ENCODE measurements at regions not wholly inside any gene's neighbourhood (a gene's known extent, or its start where the extent isn't known, plus 50 kb on each side); places are given as distances from the start of the nearest gene placed in this dataset.

DNA sequence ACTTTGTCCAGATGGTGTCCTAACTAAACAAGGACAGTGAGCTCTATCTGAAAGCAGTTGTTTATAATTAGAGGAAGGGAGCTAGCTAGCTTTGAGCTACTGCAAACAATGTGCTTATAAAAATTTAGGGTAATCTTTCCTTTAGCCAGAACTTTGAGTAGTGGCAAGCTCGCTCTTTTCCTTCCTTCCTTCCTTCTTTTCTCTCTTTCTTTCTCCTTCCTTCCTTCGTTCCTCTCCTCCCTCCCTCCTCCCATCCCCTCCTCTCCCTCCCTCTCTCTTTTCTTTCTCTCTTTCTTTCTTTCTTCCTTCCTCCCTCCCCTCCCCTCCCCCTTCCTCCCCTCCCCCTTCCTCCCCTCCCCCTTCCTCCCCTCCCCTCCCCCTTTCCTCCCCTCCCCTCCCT, 520.1 kb downstream of the INHBA start:
- H3K27me3 Mint-ChIP-seq (ENCODE audit: low read depth) = no peaks in the 10 kb centered on the region
- no peaks in the 10 kb centered on the region for H3K4me1 Mint-ChIP-seq (ENCODE audit: low read depth)
- CTCF ChIA-PET = no interaction called here

DNA sequence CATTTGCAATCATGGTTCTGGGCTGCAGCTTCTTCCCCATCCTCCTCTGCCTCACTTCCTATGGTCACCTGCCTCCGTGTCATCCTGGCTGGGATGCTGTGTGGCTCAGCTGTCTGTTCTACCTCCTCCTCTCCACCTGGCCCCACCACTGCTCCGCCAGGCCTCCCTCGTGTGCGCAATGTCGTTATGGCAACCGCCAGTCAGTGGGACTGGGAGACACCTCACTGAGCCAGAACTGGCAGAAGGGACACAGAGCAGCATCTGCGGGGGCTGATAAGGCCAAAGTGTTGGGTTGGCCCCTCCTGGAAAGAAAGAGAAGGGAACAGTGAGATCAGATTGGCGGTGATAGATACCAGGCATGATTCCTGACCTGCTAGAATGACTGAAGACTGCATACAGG, 527.5 kb downstream of the INHBA start:
- ChIA-PET POLR2A (no interaction called here), CTCF (no interaction called here)
- Mint-ChIP-seq H3K9me3 (ENCODE audit: insufficient read depth) (no peaks in the 10 kb centered on the region), H3K27me3 (ENCODE audit: low read depth) (no peaks in the 10 kb centered on the region), H3K27ac (no peak overlapping the region), H3K4me3 (no peak overlapping the region), H3K4me1 (ENCODE audit: low read depth) (no peaks in the 10 kb centered on the region), H3K36me3 (ENCODE audit: low read depth) (no peaks in the 10 kb centered on the region)
- no peak for ATAC-seq
- no peak for DNase-seq

More for the DNA sequence above, 520.1 kb downstream of the INHBA start:
- POLR2A ChIA-PET = no interaction called here
- H3K9me3 Mint-ChIP-seq (ENCODE audit: insufficient read depth) = no peaks in the 10 kb centered on the region
- ATAC-seq = no peak
- no peak overlapping the region for H3K4me3 Mint-ChIP-seq
- H3K27ac Mint-ChIP-seq = no peak overlapping the region
- H3K36me3 Mint-ChIP-seq (ENCODE audit: low read depth) = no peaks in the 10 kb centered on the region
- no peak for DNase-seq

DNA sequence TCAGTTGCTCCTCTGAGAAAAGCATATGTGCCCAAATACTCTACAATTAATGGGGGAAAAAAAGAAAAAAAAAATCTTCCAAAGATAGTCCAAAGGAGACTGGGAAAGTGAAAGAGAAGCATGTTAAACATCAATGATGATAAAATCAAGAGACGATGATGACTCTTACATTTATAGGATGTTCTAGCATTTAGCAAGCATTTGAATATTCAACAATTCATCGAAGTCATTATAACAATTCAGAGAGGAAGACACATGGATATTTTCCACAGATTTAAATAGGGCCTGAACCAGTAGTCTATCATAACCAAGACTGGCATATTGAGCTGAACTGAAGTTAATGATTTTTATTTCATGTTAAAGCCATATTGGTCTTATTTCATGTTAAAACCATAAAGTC, 528.4 kb downstream of the INHBA start:
- Mint-ChIP-seq H3K27ac (no peak overlapping the region), H3K36me3 (ENCODE audit: low read depth) (no peaks in the 10 kb centered on the region), H3K9me3 (ENCODE audit: insufficient read depth) (no peaks in the 10 kb centered on the region), H3K4me1 (ENCODE audit: low read depth) (no peaks in the 10 kb centered on the region), H3K4me3 (no peak overlapping the region), H3K27me3 (ENCODE audit: low read depth) (no peaks in the 10 kb centered on the region)
- DNase-seq (no peak), ATAC-seq (no peak)
- POLR2A ChIA-PET = no interaction called here
- CTCF ChIA-PET = no interaction called here

DNA sequence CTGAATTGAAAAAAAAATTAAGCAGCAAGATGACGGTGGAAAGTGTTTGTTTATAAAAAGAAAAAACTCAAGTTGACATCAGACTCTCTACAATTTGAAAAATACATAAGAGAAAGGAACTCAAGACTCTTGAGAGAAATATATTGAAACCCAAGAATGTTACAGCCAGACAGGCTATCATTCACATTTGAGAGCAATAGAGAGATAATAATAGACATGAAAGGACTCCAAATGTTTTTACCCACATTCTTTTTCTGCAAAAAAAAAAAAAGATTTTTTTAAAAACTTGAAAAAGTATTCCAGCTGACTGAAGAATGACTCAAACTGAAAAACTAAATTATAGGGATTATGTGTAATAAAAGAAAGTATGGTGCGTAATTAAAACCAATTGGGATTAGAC, 532.4 kb downstream of the INHBA start:
- H3K9me3 Mint-ChIP-seq (ENCODE audit: insufficient read depth) = no peaks in the 10 kb centered on the region
- no peak overlapping the region for H3K4me3 Mint-ChIP-seq
- POLR2A ChIA-PET = no interaction called here
- CTCF ChIA-PET = no interaction called here
- ATAC-seq = no peak
- no peaks in the 10 kb centered on the region for H3K36me3 Mint-ChIP-seq (ENCODE audit: low read depth)
- no peak for DNase-seq
- H3K4me1 Mint-ChIP-seq (ENCODE audit: low read depth) = no peaks in the 10 kb centered on the region
- no peaks in the 10 kb centered on the region for H3K27me3 Mint-ChIP-seq (ENCODE audit: low read depth)
- no peak overlapping the region for H3K27ac Mint-ChIP-seq

DNA sequence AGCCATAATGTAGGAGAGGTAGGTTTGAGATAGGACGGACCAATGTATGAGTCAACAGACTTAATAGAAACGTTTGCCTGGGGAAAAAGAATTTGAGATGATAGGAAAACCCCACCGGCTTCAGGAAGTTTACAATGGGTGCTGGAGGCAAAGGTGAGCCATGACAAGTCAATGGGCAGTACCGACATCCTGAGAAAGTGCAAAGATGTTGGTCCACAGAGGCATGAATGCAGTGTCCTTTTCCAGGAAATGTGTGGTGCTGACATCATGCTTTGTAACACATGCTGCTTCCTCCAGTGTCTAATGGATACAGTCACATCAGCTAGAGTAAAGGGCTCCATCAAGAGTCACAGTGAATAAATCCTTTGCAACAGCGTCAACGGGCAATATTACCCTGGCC, 533.6 kb downstream of the INHBA start:
- ATAC-seq (no peak), DNase-seq (no peak)
- H3K4me1 Mint-ChIP-seq (ENCODE audit: low read depth) = no peaks in the 10 kb centered on the region
- H3K27me3 Mint-ChIP-seq (ENCODE audit: low read depth) = no peaks in the 10 kb centered on the region
- H3K4me3 Mint-ChIP-seq = no peak overlapping the region
- POLR2A ChIA-PET = no interaction called here
- no peak overlapping the region for H3K27ac Mint-ChIP-seq
- H3K9me3 Mint-ChIP-seq (ENCODE audit: insufficient read depth) = no peaks in the 10 kb centered on the region
- CTCF ChIA-PET = interaction anchor here (0.6 kb wide), 1 partner anchor 20 kb away, joined by 3 read pairs; no protein-coding TSS in a partner anchor
- H3K36me3 Mint-ChIP-seq (ENCODE audit: low read depth) = no peaks in the 10 kb centered on the region

DNA sequence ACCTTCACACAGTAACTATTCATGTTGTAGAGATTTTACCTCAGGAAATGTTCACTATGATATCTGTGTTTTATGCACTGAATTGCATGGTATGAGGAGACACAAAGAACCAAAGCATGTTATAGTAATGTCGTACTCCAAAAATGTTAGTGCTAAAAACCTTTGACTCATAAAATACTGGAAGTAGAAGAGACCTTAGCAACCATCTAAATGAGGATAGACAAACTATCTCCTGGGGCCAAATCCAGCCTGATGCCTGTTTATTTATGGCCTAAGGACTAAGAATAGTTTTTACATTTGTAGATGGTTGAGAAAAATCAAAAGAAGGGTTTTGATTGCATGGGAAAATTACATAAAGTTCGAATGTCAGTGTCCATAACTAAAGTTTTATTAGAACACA, 535.1 kb downstream of the INHBA start:
- POLR2A ChIA-PET = no interaction called here
- no peak for ATAC-seq
- no peaks in the 10 kb centered on the region for H3K4me1 Mint-ChIP-seq (ENCODE audit: low read depth)

DNA sequence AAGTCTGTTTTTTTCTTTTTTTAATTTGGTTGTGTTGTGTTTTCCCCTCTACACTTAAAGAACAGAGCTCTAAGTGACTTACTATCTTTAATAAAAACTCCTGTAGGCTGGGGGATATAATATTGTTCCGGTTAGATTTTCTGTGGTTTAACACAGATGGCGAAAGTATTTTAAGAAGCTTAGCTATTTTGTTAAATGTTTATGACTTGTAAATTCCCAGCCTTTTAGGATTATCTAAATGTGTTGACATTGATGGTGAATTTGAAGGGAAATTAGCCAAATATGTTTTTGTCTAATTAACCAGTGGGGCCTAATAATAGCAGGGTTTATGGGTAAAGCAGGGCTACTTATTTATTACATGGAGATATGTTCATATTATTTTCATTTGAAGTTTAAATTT, 538.5 kb downstream of the INHBA start:
- Mint-ChIP-seq H3K9me3 (ENCODE audit: insufficient read depth) (no peaks in the 10 kb centered on the region), H3K36me3 (ENCODE audit: low read depth) (no peaks in the 10 kb centered on the region), H3K4me1 (ENCODE audit: low read depth) (no peaks in the 10 kb centered on the region), H3K27ac (no peak overlapping the region), H3K27me3 (ENCODE audit: low read depth) (no peaks in the 10 kb centered on the region), H3K4me3 (no peak overlapping the region)
- CTCF ChIA-PET = no interaction called here
- POLR2A ChIA-PET = no interaction called here
- no peak for ATAC-seq
- no peak for DNase-seq

More for the DNA sequence above, 535.1 kb downstream of the INHBA start:
- no peaks in the 10 kb centered on the region for H3K36me3 Mint-ChIP-seq (ENCODE audit: low read depth)
- no peak overlapping the region for H3K27ac Mint-ChIP-seq
- DNase-seq = no peak
- no peaks in the 10 kb centered on the region for H3K9me3 Mint-ChIP-seq (ENCODE audit: insufficient read depth)
- CTCF ChIA-PET = no interaction called here
- no peak overlapping the region for H3K4me3 Mint-ChIP-seq
- H3K27me3 Mint-ChIP-seq (ENCODE audit: low read depth) = no peaks in the 10 kb centered on the region

DNA sequence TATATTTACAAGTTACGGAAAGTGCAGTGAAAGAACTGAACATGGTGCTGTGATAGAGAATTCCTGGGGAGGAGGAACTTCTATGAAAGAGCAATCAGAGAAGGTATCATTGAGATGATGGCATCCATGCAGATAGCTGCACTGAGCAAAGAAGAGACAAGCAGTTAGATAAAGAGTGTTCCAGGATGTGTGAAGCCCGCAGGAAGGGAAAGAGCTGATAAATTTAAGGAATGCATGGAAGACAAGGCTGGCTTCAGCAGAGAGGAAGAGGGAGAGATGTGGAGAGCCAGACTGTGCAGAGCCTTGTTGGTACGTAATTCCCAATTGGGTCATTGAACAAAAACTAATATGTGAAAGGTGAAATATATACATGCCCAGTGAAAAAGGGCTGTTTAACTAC, 538.9 kb downstream of the INHBA start:
- DNase-seq (no peak), ATAC-seq (no peak)
- Mint-ChIP-seq H3K4me1 (ENCODE audit: low read depth) (no peaks in the 10 kb centered on the region), H3K27me3 (ENCODE audit: low read depth) (no peaks in the 10 kb centered on the region), H3K9me3 (ENCODE audit: insufficient read depth) (no peaks in the 10 kb centered on the region), H3K4me3 (no peak overlapping the region), H3K27ac (no peak overlapping the region), H3K36me3 (ENCODE audit: low read depth) (no peaks in the 10 kb centered on the region)
- CTCF ChIA-PET = no interaction called here
- POLR2A ChIA-PET = no interaction called here

DNA sequence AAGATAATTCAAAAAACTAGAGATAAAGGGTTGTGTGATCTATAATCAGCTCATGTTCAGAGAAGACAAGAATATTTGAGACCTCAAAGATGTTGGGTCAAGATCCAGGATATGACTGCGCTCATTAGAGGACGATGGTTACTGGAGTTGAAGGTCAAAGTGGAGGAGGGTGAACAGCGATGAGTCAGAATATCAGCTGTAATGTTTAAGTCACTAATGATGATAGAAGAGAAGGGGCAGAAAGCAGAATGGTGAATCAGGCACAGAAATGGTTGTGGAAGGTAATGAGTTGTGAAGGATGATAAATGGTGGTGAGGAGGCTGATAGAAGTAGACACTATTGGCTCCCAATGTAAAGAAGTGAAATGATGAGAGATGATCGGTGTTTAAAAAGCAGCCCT, 540.3 kb downstream of the INHBA start:
- H3K4me3 Mint-ChIP-seq = no peak overlapping the region
- H3K27ac Mint-ChIP-seq = no peak overlapping the region
- ChIA-PET CTCF (no interaction called here), POLR2A (no interaction called here)
- H3K9me3 Mint-ChIP-seq (ENCODE audit: insufficient read depth) = no peaks in the 10 kb centered on the region
- no peaks in the 10 kb centered on the region for H3K4me1 Mint-ChIP-seq (ENCODE audit: low read depth)
- no peaks in the 10 kb centered on the region for H3K27me3 Mint-ChIP-seq (ENCODE audit: low read depth)
- no peaks in the 10 kb centered on the region for H3K36me3 Mint-ChIP-seq (ENCODE audit: low read depth)
- DNase-seq (no peak), ATAC-seq (no peak)

DNA sequence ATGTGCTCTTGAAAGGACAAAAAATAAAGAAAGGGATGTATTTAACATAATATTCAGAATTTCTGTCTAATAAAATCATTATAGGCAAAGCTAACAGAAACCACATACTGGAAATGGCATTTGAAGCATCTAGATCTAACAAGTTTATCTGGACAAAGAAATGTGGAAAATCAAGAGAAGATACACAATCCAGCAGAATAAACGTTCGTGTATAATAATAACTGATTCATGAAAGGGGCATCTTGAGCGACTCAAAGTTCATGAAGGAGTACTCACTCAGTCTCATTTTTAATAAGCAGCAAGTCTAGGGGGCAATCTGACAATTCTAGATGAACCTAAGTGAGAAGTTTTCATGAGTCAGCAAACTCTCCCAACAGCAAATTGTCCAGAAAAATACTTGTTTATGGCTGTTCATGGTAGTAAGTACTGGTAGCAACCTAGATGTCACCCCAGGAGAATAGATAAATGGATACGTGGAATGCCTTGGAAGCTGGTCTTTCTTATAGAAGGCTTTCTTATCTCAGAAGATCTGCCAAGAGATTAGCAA, 541.8 kb downstream of the INHBA start:
- H3K27me3 Mint-ChIP-seq (ENCODE audit: low read depth) = no peaks in the 10 kb centered on the region
- DNase-seq (no peak), ATAC-seq (no peak)
- H3K9me3 Mint-ChIP-seq (ENCODE audit: insufficient read depth) = no peaks in the 10 kb centered on the region
- ChIA-PET CTCF (no interaction called here), POLR2A (no interaction called here)
- H3K4me1 Mint-ChIP-seq (ENCODE audit: low read depth) = no peaks in the 10 kb centered on the region
- H3K4me3 Mint-ChIP-seq = no peak overlapping the region
- H3K36me3 Mint-ChIP-seq (ENCODE audit: low read depth) = no peaks in the 10 kb centered on the region
- H3K27ac Mint-ChIP-seq = no peak overlapping the region

DNA sequence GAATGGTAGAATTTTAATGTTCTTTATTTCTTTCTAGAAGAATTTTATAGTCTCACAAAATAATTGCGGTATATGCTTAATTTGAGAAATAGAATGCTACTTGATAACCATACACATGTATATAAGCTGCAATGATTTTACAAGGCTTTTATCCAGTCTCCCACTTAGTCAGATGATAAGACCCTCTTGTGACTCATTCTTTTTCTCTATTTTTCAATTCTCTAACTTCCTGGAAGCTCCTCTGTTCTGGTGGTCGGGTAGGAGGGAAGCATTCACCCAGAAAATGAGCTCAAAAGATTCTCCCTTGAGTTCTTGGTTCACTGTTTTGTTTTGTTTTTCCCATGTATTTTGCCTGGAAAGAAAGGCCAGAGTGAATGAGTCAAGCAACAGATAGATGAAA, 546.6 kb downstream of the INHBA start:
- H3K27me3 Mint-ChIP-seq (ENCODE audit: low read depth) = no peaks in the 10 kb centered on the region
- CTCF ChIA-PET = no interaction called here
- H3K9me3 Mint-ChIP-seq (ENCODE audit: insufficient read depth) = no peaks in the 10 kb centered on the region
- H3K4me3 Mint-ChIP-seq = no peak overlapping the region
- H3K4me1 Mint-ChIP-seq (ENCODE audit: low read depth) = no peaks in the 10 kb centered on the region
- ATAC-seq (no peak), DNase-seq (no peak)
- H3K36me3 Mint-ChIP-seq (ENCODE audit: low read depth) = no peaks in the 10 kb centered on the region
- POLR2A ChIA-PET = no interaction called here
- H3K27ac Mint-ChIP-seq = no peak overlapping the region

DNA sequence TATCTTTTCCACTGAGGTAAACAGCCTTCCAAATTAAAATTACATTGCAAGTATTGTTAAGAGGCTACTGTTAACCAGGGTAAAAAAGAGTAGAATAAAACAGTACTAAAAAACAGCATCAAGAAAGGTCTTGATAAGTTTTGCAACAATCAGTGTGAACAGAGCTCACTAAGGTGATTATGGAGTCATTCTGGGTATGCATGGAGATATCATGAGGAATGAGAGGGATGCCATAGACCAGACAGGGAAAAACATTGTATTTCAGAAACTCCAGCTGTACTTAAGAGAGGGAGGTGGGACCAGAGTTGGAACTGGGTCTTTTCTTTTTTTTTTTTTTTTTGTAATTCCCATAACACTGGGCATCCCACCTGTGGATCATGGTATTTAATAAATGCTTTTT, 549.6 kb downstream of the INHBA start:
- no peak overlapping the region for H3K27ac Mint-ChIP-seq
- ChIA-PET POLR2A (no interaction called here), CTCF (no interaction called here)
- DNase-seq = no peak
- no peaks in the 10 kb centered on the region for H3K9me3 Mint-ChIP-seq (ENCODE audit: insufficient read depth)
- ATAC-seq = no peak
- no peaks in the 10 kb centered on the region for H3K4me1 Mint-ChIP-seq (ENCODE audit: low read depth)
- H3K36me3 Mint-ChIP-seq (ENCODE audit: low read depth) = no peaks in the 10 kb centered on the region
- no peaks in the 10 kb centered on the region for H3K27me3 Mint-ChIP-seq (ENCODE audit: low read depth)
- H3K4me3 Mint-ChIP-seq = no peak overlapping the region

DNA sequence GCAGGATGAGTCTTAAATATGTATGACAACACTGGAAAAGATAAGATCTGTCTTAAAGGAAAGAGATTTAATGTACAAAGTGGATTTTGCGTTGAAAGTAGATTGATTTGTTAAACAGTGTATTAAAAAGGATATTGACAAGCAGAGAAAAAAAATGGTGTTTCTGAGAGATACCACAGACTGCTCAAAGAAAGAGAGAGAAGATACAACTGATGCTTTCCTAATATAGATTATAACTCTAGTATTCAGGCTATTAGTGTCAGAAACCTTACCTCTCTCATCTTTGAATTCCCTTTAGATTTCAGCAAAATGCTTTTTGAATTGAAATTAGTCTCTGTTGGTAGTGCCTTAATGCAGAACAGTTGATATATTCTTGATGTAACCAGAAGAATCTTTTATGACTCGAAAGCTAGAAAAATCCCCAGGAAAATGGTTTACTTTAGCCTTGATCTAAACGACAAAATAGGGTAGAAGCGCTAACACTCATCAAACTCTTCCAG, 550.7 kb downstream of the INHBA start:
- H3K4me3 Mint-ChIP-seq = no peak overlapping the region
- ATAC-seq (no peak), DNase-seq (no peak)
- H3K9me3 Mint-ChIP-seq (ENCODE audit: insufficient read depth) = no peaks in the 10 kb centered on the region
- ChIA-PET POLR2A (no interaction called here), CTCF (no interaction called here)
- H3K27me3 Mint-ChIP-seq (ENCODE audit: low read depth) = no peaks in the 10 kb centered on the region
- H3K4me1 Mint-ChIP-seq (ENCODE audit: low read depth) = no peaks in the 10 kb centered on the region
- H3K36me3 Mint-ChIP-seq (ENCODE audit: low read depth) = no peaks in the 10 kb centered on the region
- no peak overlapping the region for H3K27ac Mint-ChIP-seq
